ENCODE measurements at regions not wholly inside any gene's neighbourhood (a gene's known extent, or its start where the extent isn't known, plus 50 kb on each side); places are given as distances from the start of the nearest gene placed in this dataset.

- DNase-seq (ENCODE audit: low spot score): no peak
- ATAC-seq (ENCODE audit: low FRiP score): no peak
- TF ChIP-seq CTCF (IDR thresholded peaks at IDR 0.05): no peak
These were observed 182.9 kb upstream of the DPYD start for GRCh38 chr1:98103617-98104285.

GRCh38 chr1:98102345-98103030, 181.7 kb upstream of the DPYD start:
- no peak for TF ChIP-seq CTCF (IDR thresholded peaks at IDR 0.05)
- no peak for DNase-seq (ENCODE audit: low spot score)
- no peak for ATAC-seq (ENCODE audit: low FRiP score)

- no peak for TF ChIP-seq CTCF (IDR thresholded peaks at IDR 0.05)
- ATAC-seq (ENCODE audit: low FRiP score): no peak
These were observed 180.5 kb upstream of the DPYD start for GRCh38 chr1:98101364-98101763.

GRCh38 chr1:98099501-98099900, 178.7 kb upstream of the DPYD start:
- no peak for TF ChIP-seq CTCF (IDR thresholded peaks at IDR 0.05)
- no peak for ATAC-seq (ENCODE audit: low FRiP score)
- DNase-seq (ENCODE audit: low spot score): no peak

More at GRCh38 chr1:98101364-98101763, 180.5 kb upstream of the DPYD start:
- DNase-seq (ENCODE audit: low spot score): no peak

GRCh38 chr1:98098473-98098872, 177.6 kb upstream of the DPYD start:
- ATAC-seq (ENCODE audit: low FRiP score) (no peak), DNase-seq (ENCODE audit: low spot score) (no peak)
- no peak for TF ChIP-seq CTCF (IDR thresholded peaks at IDR 0.05)

- DNase-seq (ENCODE audit: low spot score) (no peak), ATAC-seq (ENCODE audit: low FRiP score) (no peak)
- TF ChIP-seq CTCF (IDR thresholded peaks at IDR 0.05): no peak
These were observed 169.5 kb upstream of the DPYD start for GRCh38 chr1:98090351-98090750.

GRCh38 chr1:98088381-98088780, 167.5 kb upstream of the DPYD start:
- no peak for DNase-seq (ENCODE audit: low spot score)
- no peak for TF ChIP-seq CTCF (IDR thresholded peaks at IDR 0.05)
- ATAC-seq (ENCODE audit: low FRiP score): no peak

All from omental fat pad (tissue), 3 donors.